SU-DHL-6 (cell line): ENCODE measurements at regions not wholly inside any gene's neighbourhood (a gene's known extent, or its start where the extent isn't known, plus 50 kb on each side); places are given as distances from the start of the nearest gene placed in this dataset.

Source experiments
- H2AFZ ChIP-seq: fragments of 200-600 bp; sonication (generic); 2 replicates; pipeline ENCODE4 v1.6.1; 2014; ENCODE audit warnings: low read depth, mild to moderate bottlenecking, moderate library complexity, mixed read lengths, antibody characterized with exemption, low read length; ENCODE audit not compliant: severe bottlenecking
- H3F3A ChIP-seq: fragments of 200-600 bp; shearing (Covaris generic); 2 replicates; pipeline ENCODE4 v1.6.0; 2016; ENCODE audit warnings: antibody characterized with exemption, mild to moderate bottlenecking; ENCODE audit not compliant: insufficient read depth
- H3K27ac ChIP-seq: fragments of 200-600 bp; sonication (generic); 2 replicates; pipeline ENCODE4 v1.5.1; 2016; ENCODE audit warnings: low read depth, mild to moderate bottlenecking, low read length, moderate library complexity, mixed read lengths
- H3K27me3 ChIP-seq: fragments of 200-600 bp; sonication (generic), shearing (Covaris generic); 2 replicates; pipeline ENCODE4 v1.6.0; 2014; ENCODE audit warnings: mild to moderate bottlenecking, low read length
- H3K36me3 ChIP-seq: fragments of 200-600 bp; sonication (generic); 2 replicates; pipeline ENCODE4 v1.6.1; 2014; ENCODE audit warnings: mild to moderate bottlenecking, low read length, mixed read lengths
- H3K4me2 ChIP-seq: fragments of 300-600, 200-600 bp; shearing (Covaris generic), sonication (generic); 2 replicates; pipeline ENCODE4 v1.6.0; 2014; ENCODE audit warnings: low read length, low read depth, mild to moderate bottlenecking; ENCODE audit not compliant: poor library complexity, severe bottlenecking
- H3K4me3 ChIP-seq: fragments of 200-600 bp; sonication (generic); 2 replicates; pipeline ENCODE4 v1.5.1; 2014; ENCODE audit warnings: antibody characterized with exemption, low read length, mild to moderate bottlenecking, mixed read lengths; ENCODE audit not compliant: insufficient read depth, poor library complexity, severe bottlenecking
- H3K79me2 ChIP-seq: fragments of 200-600 bp; sonication (generic); 2 replicates; pipeline ENCODE4 v1.6.1; 2014; ENCODE audit warnings: mild to moderate bottlenecking, low read length, moderate library complexity; ENCODE audit not compliant: insufficient read depth
- H3K9ac ChIP-seq: fragments of 200-600 bp; sonication (generic); 2 replicates; pipeline ENCODE4 v1.7.0; 2014; ENCODE audit warnings: mild to moderate bottlenecking, low read length
- H3K9me2 ChIP-seq: fragments of 200-600 bp; sonication (generic); replicated peaks from 2 replicates; pipeline ENCODE4 v1.6.1; 2014; ENCODE audit warnings: low read length; ENCODE audit not compliant: insufficient read depth
- H3K9me3 ChIP-seq: fragments of 200-600 bp; sonication (generic); 2 replicates; pipeline ENCODE4 v1.6.1; 2014; ENCODE audit warnings: low read length, mixed read lengths; ENCODE audit not compliant: insufficient read depth
- H4K20me1 ChIP-seq: fragments of 200-600 bp; sonication (generic); 2 replicates; pipeline ENCODE4 v1.6.1; 2014; ENCODE audit warnings: low read depth, mild to moderate bottlenecking, antibody characterized with exemption, low read length, moderate library complexity, mixed read lengths
- CTCF ChIP-seq: fragments of 200-600 bp; sonication (generic); IDR thresholded peaks from one replicate; pipeline ENCODE4 v1.5.1; 2017; ENCODE audit warnings: antibody characterized with exemption, mild to moderate bottlenecking, low read length, moderate library complexity; ENCODE audit not compliant: insufficient read depth, poor library complexity, severe bottlenecking
- EZH2phosphoT487 ChIP-seq: fragments of 200-600 bp; sonication (generic), shearing (Covaris generic); conservative IDR thresholded peaks from 2 replicates; pipeline ENCODE4 v1.6.1; 2018; ENCODE audit warnings: mild to moderate bottlenecking, antibody characterized with exemption, low read length, moderate library complexity, mixed read lengths

- Histone ChIP-seq H3K27ac (no peak overlapping the region), H3K27me3 (no peaks in the 10 kb centered on the region), H4K20me1 (no peaks in the 10 kb centered on the region), H3K9me3 (no peaks in the 10 kb centered on the region), H2AFZ (no peak overlapping the region), H3K36me3 (no peaks in the 10 kb centered on the region), H3K4me3 (no peak overlapping the region), H3F3A (no peaks in the 10 kb centered on the region), H3K9ac (no peak overlapping the region), H3K4me2 (no peak overlapping the region), H3K9me2 (no peaks in the 10 kb centered on the region), H3K79me2 (no peaks in the 10 kb centered on the region)
- TF ChIP-seq EZH2phosphoT487 (no peak), CTCF (no peak)
Measured at GRCh38 chr6:21907291-21907690, 313.7 kb downstream of the SOX4 start.

GRCh38 chr6:21908161-21908848, 314.8 kb downstream of the SOX4 start:
- Histone ChIP-seq H3K9me3 (no peaks in the 10 kb centered on the region), H3K36me3 (no peaks in the 10 kb centered on the region), H4K20me1 (no peaks in the 10 kb centered on the region), H3K9me2 (no peaks in the 10 kb centered on the region), H3K27ac (no peak overlapping the region), H3K4me2 (no peak overlapping the region), H3F3A (no peaks in the 10 kb centered on the region), H3K4me3 (no peak overlapping the region), H2AFZ (no peak overlapping the region), H3K27me3 (no peaks in the 10 kb centered on the region), H3K9ac (no peak overlapping the region), H3K79me2 (no peaks in the 10 kb centered on the region)
- TF ChIP-seq EZH2phosphoT487 (no peak), CTCF (no peak)

- no peak overlapping the region for H3K4me3 ChIP-seq
- H2AFZ ChIP-seq: no peak overlapping the region
- no peak overlapping the region for H3K9ac ChIP-seq
- H3K79me2 ChIP-seq: no peaks in the 10 kb centered on the region
- TF ChIP-seq CTCF (no peak), EZH2phosphoT487 (no peak)
- H3K9me2 ChIP-seq: no peaks in the 10 kb centered on the region
- no peaks in the 10 kb centered on the region for H4K20me1 ChIP-seq
- H3K27ac ChIP-seq: no peak overlapping the region
- H3K27me3 ChIP-seq: no peaks in the 10 kb centered on the region
- H3K4me2 ChIP-seq: no peak overlapping the region
- H3K9me3 ChIP-seq: no peaks in the 10 kb centered on the region
- no peaks in the 10 kb centered on the region for H3F3A ChIP-seq
- no peaks in the 10 kb centered on the region for H3K36me3 ChIP-seq
Measured at GRCh38 chr6:21909321-21909720, 315.8 kb downstream of the SOX4 start.
